Mammary epithelial cell (primary cell): ENCODE measurements at regions not wholly inside any gene's neighbourhood (a gene's known extent, or its start where the extent isn't known, plus 50 kb on each side); places are given as distances from the start of the nearest gene placed in this dataset.

Experiments
- CTCF ChIP-seq, 2 donors: IDR thresholded peaks in 1 of 2; conservative IDR thresholded peaks in 1 of 2; 2 replicates each; pipeline ENCODE4 v1.5.1; 2011 to 2012; ENCODE audit warnings: inconsistent platforms in 2 of 2, low read length in 2 of 2, mild to moderate bottlenecking in 2 of 2, control low read depth in 1 of 2, low read depth in 1 of 2; ENCODE audit not compliant: insufficient read depth in 1 of 2; ENCODE audit errors: extremely low read depth in 1 of 2
- EZH2 ChIP-seq: IDR thresholded peaks from 2 replicates; pipeline ENCODE4 v1.6.1; 2012; ENCODE audit warnings: low read length, inconsistent platforms, borderline replicate concordance

- TF ChIP-seq CTCF (conservative IDR thresholded peaks at IDR 0.05 in 1 of 2, IDR thresholded peaks at IDR 0.05 in 1 of 2; ENCODE audit: extremely low read depth in 1 of 2, insufficient read depth in 1 of 2, low read depth in 1 of 2, low read length in 2 of 2) (no peak), EZH2 (no peak)
Observed at GRCh38 chr21:35482933-35483662, 434.0 kb upstream of the RUNX1 start.
